Esophagus squamous epithelium (tissue), 4 donors: ENCODE measurements at regions not wholly inside any gene's neighbourhood (a gene's known extent, or its start where the extent isn't known, plus 50 kb on each side); places are given as distances from the start of the nearest gene placed in this dataset.

Source experiments
- CTCF ChIP-seq, 6 experiments: fragments of 450-650 bp in 4 of 6; fragments of 200-600 bp in 2 of 6; sonication (generic) in 2 of 6; IDR thresholded peaks; one replicate each; pipeline ENCODE4 v1.5.1; 2016 to 2019; ENCODE audit warnings: antibody characterized with exemption in 6 of 6, mild to moderate bottlenecking in 4 of 6, moderate library complexity in 4 of 6
- POLR2A ChIP-seq, 4 donors: fragments of 450-650 bp; IDR thresholded peaks; one replicate each; pipeline ENCODE4 v1.6.1; 2017; ENCODE audit warnings: antibody characterized with exemption in 4 of 4, mild to moderate bottlenecking in 4 of 4, moderate library complexity in 3 of 4

GRCh38 chr16:52182840-52183239 lies 364.1 kb downstream of the TOX3 start:
- TF ChIP-seq POLR2A (IDR thresholded peaks at IDR 0.05) = no peak
- TF ChIP-seq CTCF (IDR thresholded peaks at IDR 0.05) = no peak
